ENCODE measurements at regions not wholly inside any gene's neighbourhood (a gene's known extent, or its start where the extent isn't known, plus 50 kb on each side); places are given as distances from the start of the nearest gene placed in this dataset.

DNA sequence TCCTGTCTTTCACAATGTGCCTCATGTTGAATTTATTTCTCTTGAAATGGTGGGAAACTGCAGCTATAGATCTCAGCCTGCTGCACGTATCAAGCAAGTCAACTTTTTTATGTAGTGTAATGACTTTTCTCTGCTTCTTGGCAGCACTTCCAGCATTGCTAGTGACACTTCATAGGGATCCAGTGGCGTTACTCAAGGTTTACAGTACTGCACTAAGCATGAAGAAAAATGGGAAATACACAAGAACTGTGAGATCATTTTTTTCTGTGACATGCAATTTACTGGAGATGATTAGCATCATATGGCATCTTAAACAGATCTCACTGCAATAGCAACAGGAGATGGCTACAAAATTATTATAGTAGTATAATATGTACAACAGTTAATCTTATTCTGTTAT lies 90.9 kb downstream of the POLR1F start:
- TF ChIP-seq, protein P1, sequence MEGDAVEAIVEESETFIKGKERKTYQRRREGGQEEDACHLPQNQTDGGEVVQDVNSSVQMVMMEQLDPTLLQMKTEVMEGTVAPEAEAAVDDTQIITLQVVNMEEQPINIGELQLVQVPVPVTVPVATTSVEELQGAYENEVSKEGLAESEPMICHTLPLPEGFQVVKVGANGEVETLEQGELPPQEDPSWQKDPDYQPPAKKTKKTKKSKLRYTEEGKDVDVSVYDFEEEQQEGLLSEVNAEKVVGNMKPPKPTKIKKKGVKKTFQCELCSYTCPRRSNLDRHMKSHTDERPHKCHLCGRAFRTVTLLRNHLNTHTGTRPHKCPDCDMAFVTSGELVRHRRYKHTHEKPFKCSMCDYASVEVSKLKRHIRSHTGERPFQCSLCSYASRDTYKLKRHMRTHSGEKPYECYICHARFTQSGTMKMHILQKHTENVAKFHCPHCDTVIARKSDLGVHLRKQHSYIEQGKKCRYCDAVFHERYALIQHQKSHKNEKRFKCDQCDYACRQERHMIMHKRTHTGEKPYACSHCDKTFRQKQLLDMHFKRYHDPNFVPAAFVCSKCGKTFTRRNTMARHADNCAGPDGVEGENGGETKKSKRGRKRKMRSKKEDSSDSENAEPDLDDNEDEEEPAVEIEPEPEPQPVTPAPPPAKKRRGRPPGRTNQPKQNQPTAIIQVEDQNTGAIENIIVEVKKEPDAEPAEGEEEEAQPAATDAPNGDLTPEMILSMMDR (IDR thresholded peaks at IDR 0.05) = no peak
- no peak for TF ChIP-seq EZH2 (IDR thresholded peaks at IDR 0.05; ENCODE audit: borderline replicate concordance, insufficient read depth, low read depth, low read length, poor library complexity, severe bottlenecking)

Data from B cell (primary cell).